Astrocyte (in vitro differentiated cells and primary cell): ENCODE measurements at regions not wholly inside any gene's neighbourhood (a gene's known extent, or its start where the extent isn't known, plus 50 kb on each side); places are given as distances from the start of the nearest gene placed in this dataset.

ENCODE experiments used
- DNase-seq: peaks from one replicate; pipeline ENCODE4 v3.0.0-alpha.2; 2010; ENCODE audit warnings: low read depth
- FAIRE-seq: peaks from 2 replicates; lab custom pipeline; 2011; peaks lifted over from hg19 to GRCh38; lab: Jason Lieb, UNC
- H2AFZ ChIP-seq: 2 replicates; pipeline ENCODE4 v1.6.0; 2012; ENCODE audit warnings: low read depth, low read length, inconsistent platforms
- H3K27ac ChIP-seq: 2 replicates; pipeline ENCODE4 v1.5.1; 2011; ENCODE audit warnings: low read depth, low read length, inconsistent platforms
- H3K27me3 ChIP-seq: 2 replicates; pipeline ENCODE4 v1.6.0; 2011; ENCODE audit warnings: low read length, inconsistent platforms; ENCODE audit not compliant: insufficient read depth
- H3K36me3 ChIP-seq: 2 replicates; pipeline ENCODE4 v1.5.1; 2011; ENCODE audit warnings: low read length, inconsistent platforms; ENCODE audit not compliant: insufficient read depth
- H3K4me1 ChIP-seq: 2 replicates; pipeline ENCODE4 v1.5.1; 2011; ENCODE audit warnings: low read length, inconsistent platforms; ENCODE audit not compliant: insufficient read depth
- H3K4me2 ChIP-seq: 2 replicates; pipeline ENCODE4 v1.6.0; 2012; ENCODE audit warnings: low read length, inconsistent platforms
- H3K4me3 ChIP-seq: 2 replicates; pipeline ENCODE4 v1.5.1; 2011; ENCODE audit warnings: low read depth, mild to moderate bottlenecking, low read length, inconsistent platforms; ENCODE audit not compliant: insufficient read depth
- H3K79me2 ChIP-seq: 2 replicates; pipeline ENCODE4 v1.6.0; 2012; ENCODE audit warnings: mild to moderate bottlenecking, low read length, inconsistent platforms; ENCODE audit not compliant: insufficient read depth
- H3K9ac ChIP-seq: 2 replicates; pipeline ENCODE4 v1.6.0; 2012; ENCODE audit warnings: mild to moderate bottlenecking, low read length, inconsistent platforms
- H3K9me3 ChIP-seq: 2 replicates; pipeline ENCODE4 v1.5.1; 2012; ENCODE audit warnings: low read depth, mild to moderate bottlenecking, low read length, inconsistent platforms; ENCODE audit not compliant: insufficient read depth
- H4K20me1 ChIP-seq: 2 replicates; pipeline ENCODE4 v1.6.0; 2012; ENCODE audit warnings: low read length, inconsistent platforms; ENCODE audit not compliant: insufficient read depth
- H3K27ac Mint-ChIP-seq: one replicate; pipeline ENCODE4 v1.8.0; 2021; ENCODE audit warnings: mild to moderate bottlenecking, mixed read lengths; ENCODE audit not compliant: unreplicated experiment
- H3K27me3 Mint-ChIP-seq: one replicate; pipeline ENCODE4 v1.8.0; 2021; ENCODE audit warnings: low read depth, mixed read lengths; ENCODE audit not compliant: unreplicated experiment
- H3K36me3 Mint-ChIP-seq: one replicate; pipeline ENCODE4 v1.8.0; 2021; ENCODE audit warnings: low read depth, mixed read lengths; ENCODE audit not compliant: unreplicated experiment
- H3K4me1 Mint-ChIP-seq: one replicate; pipeline ENCODE4 v1.8.0; 2021; ENCODE audit warnings: low read depth, mixed read lengths; ENCODE audit not compliant: unreplicated experiment
- H3K4me3 Mint-ChIP-seq: one replicate; pipeline ENCODE4 v1.8.0; 2021; ENCODE audit warnings: mild to moderate bottlenecking, moderate library complexity, mixed read lengths; ENCODE audit not compliant: unreplicated experiment
- H3K9me3 Mint-ChIP-seq: one replicate; pipeline ENCODE4 v1.8.0; 2021; ENCODE audit warnings: mild to moderate bottlenecking, mixed read lengths; ENCODE audit not compliant: unreplicated experiment
- CTCF ChIP-seq: IDR thresholded peaks from 2 replicates; pipeline ENCODE4 v1.5.1; 2011; ENCODE audit warnings: low read depth, mild to moderate bottlenecking, inconsistent platforms, low read length, moderate library complexity; ENCODE audit not compliant: insufficient read depth
- EZH2 ChIP-seq: IDR thresholded peaks from 2 replicates; pipeline ENCODE4 v1.6.1; 2012; ENCODE audit warnings: mild to moderate bottlenecking, low read length, inconsistent platforms; ENCODE audit not compliant: insufficient read depth

- H3K27ac Mint-ChIP-seq, result no peak overlapping the region
- peaks cover 2% of the 10 kb centered on the region for H3K9me3 Mint-ChIP-seq
- TF ChIP-seq EZH2 (no peak), CTCF (no peak)
- no peak overlapping the region for H3K9ac ChIP-seq
- H3K4me3 Mint-ChIP-seq, result no peak overlapping the region
- H3K79me2 ChIP-seq, result no peaks in the 10 kb centered on the region
- FAIRE-seq (no peak), DNase-seq (no peak)
- no peaks in the 10 kb centered on the region for H3K27me3 Mint-ChIP-seq
- no peaks in the 10 kb centered on the region for H3K4me1 ChIP-seq
- H3K36me3 ChIP-seq, result no peaks in the 10 kb centered on the region
- H3K27me3 ChIP-seq, result no peaks in the 10 kb centered on the region
- no peak overlapping the region for H3K4me2 ChIP-seq
- no peaks in the 10 kb centered on the region for H3K9me3 ChIP-seq
- H3K36me3 Mint-ChIP-seq, result no peaks in the 10 kb centered on the region
- no peaks in the 10 kb centered on the region for H3K4me1 Mint-ChIP-seq
- H3K4me3 ChIP-seq, result no peak overlapping the region
- no peaks in the 10 kb centered on the region for H4K20me1 ChIP-seq
- no peak overlapping the region for H2AFZ ChIP-seq
- H3K27ac ChIP-seq, result no peak overlapping the region
Measured at GRCh38 chr13:80515296-80515695, 174.4 kb upstream of the SPRY2 start.

- TF ChIP-seq EZH2, result no peak
- TF ChIP-seq CTCF, result no peak
- Histone ChIP-seq H4K20me1 (no peaks in the 10 kb centered on the region), H3K27ac (no peak overlapping the region), H3K36me3 (no peaks in the 10 kb centered on the region), H2AFZ (no peak overlapping the region), H3K27me3 (no peaks in the 10 kb centered on the region), H3K4me2 (no peak overlapping the region), H3K4me1 (no peaks in the 10 kb centered on the region), H3K9me3 (no peaks in the 10 kb centered on the region), H3K79me2 (no peaks in the 10 kb centered on the region), H3K9ac (no peak overlapping the region), H3K4me3 (no peak overlapping the region)
- Mint-ChIP-seq H3K27me3 (no peaks in the 10 kb centered on the region), H3K4me1 (peaks cover under 1% of the 10 kb centered on the region), H3K36me3 (no peaks in the 10 kb centered on the region), H3K9me3 (no peaks in the 10 kb centered on the region), H3K4me3 (no peak overlapping the region), H3K27ac (no peak overlapping the region)
- no peak for DNase-seq
- FAIRE-seq, result no peak
Measured at GRCh38 chr13:80513196-80513595, 172.3 kb upstream of the SPRY2 start.

GRCh38 chr13:80510686-80511085 is 169.8 kb upstream of the SPRY2 start:
- TF ChIP-seq CTCF (no peak), EZH2 (no peak)
- H3K9me3 Mint-ChIP-seq, result peaks cover 3% of the 10 kb centered on the region
- peaks cover 4% of the 10 kb centered on the region for H3K4me1 Mint-ChIP-seq
- no peaks in the 10 kb centered on the region for H3K27me3 Mint-ChIP-seq
- Histone ChIP-seq H3K4me1 (no peaks in the 10 kb centered on the region), H2AFZ (no peak overlapping the region), H3K4me2 (no peak overlapping the region), H3K27ac (no peak overlapping the region), H3K27me3 (no peaks in the 10 kb centered on the region), H3K4me3 (no peak overlapping the region), H4K20me1 (no peaks in the 10 kb centered on the region), H3K9ac (no peak overlapping the region), H3K9me3 (no peaks in the 10 kb centered on the region), H3K36me3 (no peaks in the 10 kb centered on the region), H3K79me2 (no peaks in the 10 kb centered on the region)
- FAIRE-seq, result no peak
- no peak overlapping the region for H3K4me3 Mint-ChIP-seq
- DNase-seq, result no peak
- no peak overlapping the region for H3K27ac Mint-ChIP-seq
- no peaks in the 10 kb centered on the region for H3K36me3 Mint-ChIP-seq
